HCT116 (cell line): ENCODE measurements at regions not wholly inside any gene's neighbourhood (a gene's known extent, or its start where the extent isn't known, plus 50 kb on each side); places are given as distances from the start of the nearest gene placed in this dataset.

ENCODE experiments used
- ATAC-seq: fragments of 200-7000 bp; cut with Tn5 transposase; 2 replicates; pipeline ENCODE4 v1.9.1; 2020; ENCODE audit warnings: mild to moderate bottlenecking, moderate library complexity
- BruUV-seq: library from RNA; stranded (reverse); fragments of 400-500 nt; replicated peaks from 2 replicates; lab custom pipeline; 2021; lab: Mats Ljungman, UMichigan
- CTCF ChIA-PET: fragments of 300-600 bp; sonication (Branson Sonifier 250); formaldehyde crosslinking; loops from one replicate; lab custom pipeline; 2021; ENCODE audit warnings: antibody characterized with exemption; lab: Charles Lee
- POLR2A ChIA-PET: fragments of 300-600, 350-600 bp; sonication (Branson Sonifier 250); formaldehyde crosslinking; loops from one replicate; lab custom pipeline; 2021; ENCODE audit warnings: antibody characterized with exemption; lab: Charles Lee
- RAD21 ChIA-PET, 2 experiments: fragments of 300-600 bp; sonication (Branson Sonifier 250); formaldehyde crosslinking; loops; one replicate each; lab custom pipeline; 2023; ENCODE audit warnings: low total read pairs in 2 of 2; ENCODE audit not compliant: uncharacterized antibody in 2 of 2, unreplicated experiment in 2 of 2, low non-redundant PET in 1 of 2; lab: Charles Lee
- DNase-seq: peaks from one replicate; pipeline ENCODE4 v3.0.0-alpha.2; 2010; ENCODE audit warnings: low read depth, low spot score
- H2AFZ ChIP-seq: fragments of 200-600 bp; shearing (Covaris generic), sonication (generic); 2 replicates; pipeline ENCODE4 v1.6.1; 2017; ENCODE audit warnings: low read depth, mixed run types, mixed read lengths, antibody characterized with exemption, low read length; ENCODE audit not compliant: poor library complexity, severe bottlenecking
- H3K27ac ChIP-seq: 2 replicates; pipeline ENCODE4 v1.5.1; 2012; ENCODE audit warnings: low read depth, low read length
- H3K27me3 ChIP-seq: fragments of 200-600 bp; sonication (generic); 2 replicates; pipeline ENCODE4 v1.6.1; 2016; ENCODE audit warnings: mixed run types, low read length, mixed read lengths; ENCODE audit not compliant: insufficient read depth
- H3K36me3 ChIP-seq, 2 experiments: fragments of 200-500 bp in 1 of 2; fragments of 200-600 bp in 1 of 2; sonication (Bioruptor generic) in 1 of 2; sonication (generic) in 1 of 2; 2 replicates each; pipeline versions ENCODE4 v1.5.1 to v1.6.1; 2014 to 2016; ENCODE audit warnings: low read length in 2 of 2, inconsistent platforms in 1 of 2, mixed read lengths in 1 of 2, mixed run types in 1 of 2; ENCODE audit not compliant: insufficient read depth in 2 of 2, control insufficient read depth in 1 of 2
- H3K4me1 ChIP-seq, 2 experiments: fragments of 200-600 bp in 1 of 2; sonication (generic) in 1 of 2; 2 replicates each; pipeline versions ENCODE4 v1.5.1 to v1.6.1; 2012 to 2017; ENCODE audit warnings: low read length in 2 of 2, inconsistent platforms in 1 of 2, mild to moderate bottlenecking in 1 of 2, mixed read lengths in 1 of 2, mixed run types in 1 of 2, moderate library complexity in 1 of 2; ENCODE audit not compliant: insufficient read depth in 2 of 2, control insufficient read depth in 1 of 2
- H3K4me2 ChIP-seq: fragments of 200-600 bp; sonication (generic); 2 replicates; pipeline ENCODE4 v1.6.1; 2017; ENCODE audit warnings: mixed run types, low read length, mixed read lengths
- H3K4me3 ChIP-seq, 2 experiments: fragments of 200-600 bp in 1 of 2; sonication (generic) in 1 of 2; replicated peaks in 1 of 2; 2 replicates each; pipeline ENCODE4 v1.5.1; 2011 to 2016; ENCODE audit warnings: low read length in 2 of 2, control low read depth in 1 of 2, low read depth in 1 of 2, mild to moderate bottlenecking in 1 of 2, mixed read lengths in 1 of 2, mixed run types in 1 of 2
- H3K79me2 ChIP-seq: fragments of 200-600 bp; sonication (generic); 2 replicates; pipeline ENCODE4 v1.6.1; 2017; ENCODE audit warnings: mild to moderate bottlenecking, mixed run types, low read length, moderate library complexity, mixed read lengths; ENCODE audit not compliant: insufficient read depth
- H3K9ac ChIP-seq: fragments of 200-600 bp; sonication (generic); 2 replicates; pipeline ENCODE4 v1.6.1; 2016; ENCODE audit warnings: low read length, mixed read lengths
- H3K9me2 ChIP-seq: fragments of 200-600 bp; sonication (generic), shearing (Covaris generic); 2 replicates; pipeline ENCODE4 v1.6.1; 2017; ENCODE audit warnings: mixed run types, mild to moderate bottlenecking, moderate library complexity; ENCODE audit not compliant: insufficient read depth
- H3K9me3 ChIP-seq, 2 experiments: fragments of 200-500 bp in 1 of 2; fragments of 200-600 bp in 1 of 2; sonication (Bioruptor generic) in 1 of 2; sonication (generic) in 1 of 2; 2 replicates each; pipeline ENCODE4 v1.6.1; 2014 to 2017; ENCODE audit warnings: low read length in 2 of 2, mixed read lengths in 2 of 2, inconsistent platforms in 1 of 2, low read depth in 1 of 2, mild to moderate bottlenecking in 1 of 2, mixed run types in 1 of 2, moderate library complexity in 1 of 2; ENCODE audit not compliant: control insufficient read depth in 1 of 2, insufficient read depth in 1 of 2
- H4K20me1 ChIP-seq: fragments of 200-600 bp; sonication (generic), shearing (Covaris generic); 2 replicates; pipeline ENCODE4 v1.6.1; 2017; ENCODE audit warnings: mixed run types, mild to moderate bottlenecking, moderate library complexity; ENCODE audit not compliant: insufficient read depth
- CEBPB ChIP-seq: IDR thresholded peaks from 2 replicates; pipeline ENCODE4 v1.6.1; 2012; ENCODE audit warnings: low read depth
- EGR1 ChIP-seq: IDR thresholded peaks from 2 replicates; pipeline ENCODE4 v1.6.1; 2012; ENCODE audit warnings: low read depth
- ELF1 ChIP-seq: IDR thresholded peaks from 2 replicates; pipeline ENCODE4 v1.6.1; 2012; ENCODE audit warnings: low read depth, borderline replicate concordance
- EZH2 ChIP-seq: fragments of 200-600 bp; sonication (generic); IDR thresholded peaks from 2 replicates; pipeline ENCODE4 v1.6.1; 2017; ENCODE audit warnings: antibody characterized with exemption, mixed run types
- FOSL1 ChIP-seq: IDR thresholded peaks from 2 replicates; pipeline ENCODE4 v1.6.1; 2012; ENCODE audit warnings: low read depth
- JUND ChIP-seq: IDR thresholded peaks from 2 replicates; pipeline ENCODE4 v1.6.1; 2012
- POLR2A ChIP-seq: IDR thresholded peaks from 2 replicates; pipeline ENCODE4 v1.7.0; 2011; ENCODE audit warnings: borderline replicate concordance; ENCODE audit not compliant: insufficient read depth, insufficient read length; ENCODE audit errors: extremely low read depth
- RAD21 ChIP-seq: IDR thresholded peaks from 2 replicates; pipeline ENCODE4 v1.6.1; 2012; ENCODE audit warnings: low read depth, mild to moderate bottlenecking
- SIN3A ChIP-seq: IDR thresholded peaks from 2 replicates; pipeline ENCODE4 v1.6.1; 2012; ENCODE audit warnings: low read depth
- SP1 ChIP-seq: IDR thresholded peaks from 2 replicates; pipeline ENCODE4 v1.6.1; 2012; ENCODE audit warnings: low read depth
- ZFX ChIP-seq: fragments of 450-650 bp; IDR thresholded peaks from 2 replicates; pipeline ENCODE4 v1.6.1; 2017
- ZNF274 ChIP-seq: fragments of 200-500 bp; sonication (Bioruptor generic); IDR thresholded peaks from 2 replicates; pipeline ENCODE4 v1.6.1; 2014; ENCODE audit warnings: mild to moderate bottlenecking, low read depth, low read length, inconsistent platforms
- intact Hi-C: fragments of 100-400 bp; cut with micrococcal nuclease; formaldehyde crosslinking; loops from 2 replicates; pipeline ENCODE4 v1.10.0; 2022
- TF ChIP-seq, protein P1 (sequence below): IDR thresholded peaks from 2 replicates; pipeline ENCODE4 v1.6.1; 2012
- TF ChIP-seq, protein P2 (sequence below), 3 experiments: fragments of 200-600 bp in 1 of 3; sonication (generic) in 1 of 3; IDR thresholded peaks in 2 of 3; conservative IDR thresholded peaks in 1 of 3; 2 replicates each; pipeline ENCODE4 v1.5.1; 2012 to 2017; ENCODE audit warnings: low read depth in 2 of 3, low read length in 2 of 3, antibody characterized with exemption in 1 of 3, borderline replicate concordance in 1 of 3, control low read depth in 1 of 3, mild to moderate bottlenecking in 1 of 3, mixed read lengths in 1 of 3, mixed run types in 1 of 3, moderate library complexity in 1 of 3; ENCODE audit not compliant: insufficient read depth in 1 of 3
- TF ChIP-seq, protein P3 (sequence below): IDR thresholded peaks from 2 replicates; pipeline ENCODE4 v1.6.1; 2012; ENCODE audit warnings: low read depth
- TF ChIP-seq, protein P4 (sequence below): IDR thresholded peaks from 2 replicates; pipeline ENCODE4 v1.6.1; 2011; ENCODE audit warnings: mild to moderate bottlenecking, low read length, moderate library complexity; ENCODE audit not compliant: insufficient replicate concordance; ENCODE audit errors: extremely low read depth

DNA sequence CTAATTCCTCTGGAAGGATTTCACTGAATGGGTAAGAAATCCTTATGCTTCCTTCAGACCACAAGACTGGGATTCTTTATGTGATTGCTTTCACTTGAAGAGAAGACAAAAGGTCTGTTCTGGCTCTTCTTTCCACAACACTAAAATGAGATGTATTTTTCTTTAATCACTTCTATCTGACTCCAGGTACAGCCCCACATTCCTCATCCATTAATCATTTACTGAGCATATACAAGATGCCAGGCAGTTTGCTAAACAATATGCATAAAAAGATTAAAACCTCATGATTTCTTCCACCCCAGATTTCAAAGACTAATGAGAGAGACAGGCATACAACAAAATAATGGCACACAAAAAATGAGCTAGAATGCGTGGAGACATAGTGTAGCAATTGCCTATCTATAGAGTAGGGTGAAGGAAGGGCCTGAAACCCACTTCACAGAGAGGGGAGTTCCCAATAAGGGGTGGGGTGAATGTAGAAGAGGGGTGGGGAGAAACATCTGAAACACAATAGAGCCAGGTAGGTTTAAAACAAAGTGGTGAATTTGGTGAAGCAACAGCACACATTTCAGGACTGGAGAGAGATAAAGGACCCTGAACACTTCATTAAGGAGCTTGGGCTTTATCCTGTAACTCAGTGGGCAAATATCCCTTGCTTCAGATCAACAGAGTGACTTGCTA is 65.1 kb upstream of the PRB2 start:
- ATAC-seq (no peak), DNase-seq (no peak)
- BruUV-seq, result no TSS peak
- Histone ChIP-seq H3K9me3 (no peaks in the 10 kb centered on the region), H3K27me3 (peaks cover 23% of the 10 kb centered on the region), H3K27ac (no peak overlapping the region), H4K20me1 (no peaks in the 10 kb centered on the region), H3K4me1 (no peaks in the 10 kb centered on the region), H3K9ac (no peak overlapping the region), H3K36me3 (no peaks in the 10 kb centered on the region), H2AFZ (no peak overlapping the region), H3K79me2 (no peaks in the 10 kb centered on the region), H3K4me3 (no peak overlapping the region), H3K9me2 (no peaks in the 10 kb centered on the region), H3K4me2 (no peak overlapping the region)
- no peak for TF ChIP-seq SIN3A
- no peak for TF ChIP-seq JUND
- no peak for TF ChIP-seq CEBPB
- TF ChIP-seq, protein P1, sequence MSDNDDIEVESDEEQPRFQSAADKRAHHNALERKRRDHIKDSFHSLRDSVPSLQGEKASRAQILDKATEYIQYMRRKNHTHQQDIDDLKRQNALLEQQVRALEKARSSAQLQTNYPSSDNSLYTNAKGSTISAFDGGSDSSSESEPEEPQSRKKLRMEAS, result no peak
- TF ChIP-seq, protein P2, sequence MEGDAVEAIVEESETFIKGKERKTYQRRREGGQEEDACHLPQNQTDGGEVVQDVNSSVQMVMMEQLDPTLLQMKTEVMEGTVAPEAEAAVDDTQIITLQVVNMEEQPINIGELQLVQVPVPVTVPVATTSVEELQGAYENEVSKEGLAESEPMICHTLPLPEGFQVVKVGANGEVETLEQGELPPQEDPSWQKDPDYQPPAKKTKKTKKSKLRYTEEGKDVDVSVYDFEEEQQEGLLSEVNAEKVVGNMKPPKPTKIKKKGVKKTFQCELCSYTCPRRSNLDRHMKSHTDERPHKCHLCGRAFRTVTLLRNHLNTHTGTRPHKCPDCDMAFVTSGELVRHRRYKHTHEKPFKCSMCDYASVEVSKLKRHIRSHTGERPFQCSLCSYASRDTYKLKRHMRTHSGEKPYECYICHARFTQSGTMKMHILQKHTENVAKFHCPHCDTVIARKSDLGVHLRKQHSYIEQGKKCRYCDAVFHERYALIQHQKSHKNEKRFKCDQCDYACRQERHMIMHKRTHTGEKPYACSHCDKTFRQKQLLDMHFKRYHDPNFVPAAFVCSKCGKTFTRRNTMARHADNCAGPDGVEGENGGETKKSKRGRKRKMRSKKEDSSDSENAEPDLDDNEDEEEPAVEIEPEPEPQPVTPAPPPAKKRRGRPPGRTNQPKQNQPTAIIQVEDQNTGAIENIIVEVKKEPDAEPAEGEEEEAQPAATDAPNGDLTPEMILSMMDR (IDR thresholded peaks at IDR 0.05 in 2 of 3, conservative IDR thresholded peaks at IDR 0.05 in 1 of 3; ENCODE audit: borderline replicate concordance in 1 of 3, insufficient read depth in 1 of 3, low read depth in 2 of 3, low read length in 2 of 3), result no peak
- no peak for TF ChIP-seq ELF1
- TF ChIP-seq RAD21, result no peak
- TF ChIP-seq, protein P3, sequence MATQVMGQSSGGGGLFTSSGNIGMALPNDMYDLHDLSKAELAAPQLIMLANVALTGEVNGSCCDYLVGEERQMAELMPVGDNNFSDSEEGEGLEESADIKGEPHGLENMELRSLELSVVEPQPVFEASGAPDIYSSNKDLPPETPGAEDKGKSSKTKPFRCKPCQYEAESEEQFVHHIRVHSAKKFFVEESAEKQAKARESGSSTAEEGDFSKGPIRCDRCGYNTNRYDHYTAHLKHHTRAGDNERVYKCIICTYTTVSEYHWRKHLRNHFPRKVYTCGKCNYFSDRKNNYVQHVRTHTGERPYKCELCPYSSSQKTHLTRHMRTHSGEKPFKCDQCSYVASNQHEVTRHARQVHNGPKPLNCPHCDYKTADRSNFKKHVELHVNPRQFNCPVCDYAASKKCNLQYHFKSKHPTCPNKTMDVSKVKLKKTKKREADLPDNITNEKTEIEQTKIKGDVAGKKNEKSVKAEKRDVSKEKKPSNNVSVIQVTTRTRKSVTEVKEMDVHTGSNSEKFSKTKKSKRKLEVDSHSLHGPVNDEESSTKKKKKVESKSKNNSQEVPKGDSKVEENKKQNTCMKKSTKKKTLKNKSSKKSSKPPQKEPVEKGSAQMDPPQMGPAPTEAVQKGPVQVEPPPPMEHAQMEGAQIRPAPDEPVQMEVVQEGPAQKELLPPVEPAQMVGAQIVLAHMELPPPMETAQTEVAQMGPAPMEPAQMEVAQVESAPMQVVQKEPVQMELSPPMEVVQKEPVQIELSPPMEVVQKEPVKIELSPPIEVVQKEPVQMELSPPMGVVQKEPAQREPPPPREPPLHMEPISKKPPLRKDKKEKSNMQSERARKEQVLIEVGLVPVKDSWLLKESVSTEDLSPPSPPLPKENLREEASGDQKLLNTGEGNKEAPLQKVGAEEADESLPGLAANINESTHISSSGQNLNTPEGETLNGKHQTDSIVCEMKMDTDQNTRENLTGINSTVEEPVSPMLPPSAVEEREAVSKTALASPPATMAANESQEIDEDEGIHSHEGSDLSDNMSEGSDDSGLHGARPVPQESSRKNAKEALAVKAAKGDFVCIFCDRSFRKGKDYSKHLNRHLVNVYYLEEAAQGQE, result no peak
- no peak for TF ChIP-seq SP1
- TF ChIP-seq, protein P4, sequence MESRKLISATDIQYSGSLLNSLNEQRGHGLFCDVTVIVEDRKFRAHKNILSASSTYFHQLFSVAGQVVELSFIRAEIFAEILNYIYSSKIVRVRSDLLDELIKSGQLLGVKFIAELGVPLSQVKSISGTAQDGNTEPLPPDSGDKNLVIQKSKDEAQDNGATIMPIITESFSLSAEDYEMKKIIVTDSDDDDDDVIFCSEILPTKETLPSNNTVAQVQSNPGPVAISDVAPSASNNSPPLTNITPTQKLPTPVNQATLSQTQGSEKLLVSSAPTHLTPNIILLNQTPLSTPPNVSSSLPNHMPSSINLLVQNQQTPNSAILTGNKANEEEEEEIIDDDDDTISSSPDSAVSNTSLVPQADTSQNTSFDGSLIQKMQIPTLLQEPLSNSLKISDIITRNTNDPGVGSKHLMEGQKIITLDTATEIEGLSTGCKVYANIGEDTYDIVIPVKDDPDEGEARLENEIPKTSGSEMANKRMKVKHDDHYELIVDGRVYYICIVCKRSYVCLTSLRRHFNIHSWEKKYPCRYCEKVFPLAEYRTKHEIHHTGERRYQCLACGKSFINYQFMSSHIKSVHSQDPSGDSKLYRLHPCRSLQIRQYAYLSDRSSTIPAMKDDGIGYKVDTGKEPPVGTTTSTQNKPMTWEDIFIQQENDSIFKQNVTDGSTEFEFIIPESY, result no peak
- TF ChIP-seq EZH2, result no peak
- no peak for TF ChIP-seq EGR1
- no peak for TF ChIP-seq FOSL1
- no peak for TF ChIP-seq ZNF274
- TF ChIP-seq ZFX, result no peak
- TF ChIP-seq POLR2A, result no peak
- intact Hi-C loops, result no loop called here
- POLR2A ChIA-PET, result no interaction called here
- RAD21 ChIA-PET, result no interaction called here
- CTCF ChIA-PET, result no interaction called here
